ENCODE measurements at regions not wholly inside any gene's neighbourhood (a gene's known extent, or its start where the extent isn't known, plus 50 kb on each side); places are given as distances from the start of the nearest gene placed in this dataset.

GRCh38 chr3:87410110-87410509, 133.7 kb upstream of the POU1F1 start:
- Histone ChIP-seq H3K4me3 (ENCODE audit: low read depth, low read length) (no peak overlapping the region), H3K27ac (ENCODE audit: low read depth) (no peak overlapping the region), H3K4me1 (ENCODE audit: insufficient read depth) (no peaks in the 10 kb centered on the region), H3K36me3 (ENCODE audit: insufficient read depth) (no peaks in the 10 kb centered on the region)
- no peak for DNase-seq (ENCODE audit: extremely low spot score)

GRCh38 chr3:87398168-87398801, 121.9 kb upstream of the POU1F1 start:
- Histone ChIP-seq H3K36me3 (ENCODE audit: insufficient read depth) (no peaks in the 10 kb centered on the region), H3K4me1 (ENCODE audit: insufficient read depth) (no peaks in the 10 kb centered on the region), H3K4me3 (ENCODE audit: low read depth, low read length) (no peak overlapping the region), H3K27ac (ENCODE audit: low read depth) (no peak overlapping the region)
- 57% methylated on average over 4 of the region's 4 CpGs for WGBS
- DNase-seq (ENCODE audit: extremely low spot score): no peak

- H3K4me3 ChIP-seq (ENCODE audit: low read depth, low read length): no peak overlapping the region
- no peaks in the 10 kb centered on the region for H3K36me3 ChIP-seq (ENCODE audit: insufficient read depth)
- H3K27ac ChIP-seq (ENCODE audit: low read depth): no peak overlapping the region
- DNase-seq (ENCODE audit: extremely low spot score): no peak
- H3K4me1 ChIP-seq (ENCODE audit: insufficient read depth): no peaks in the 10 kb centered on the region
- 71% methylated on average over 2 of the region's 2 CpGs for WGBS
These were observed 120.8 kb upstream of the POU1F1 start for GRCh38 chr3:87397211-87397610.

GRCh38 chr3:87390821-87391220, 114.4 kb upstream of the POU1F1 start:
- H3K4me1 ChIP-seq (ENCODE audit: insufficient read depth): no peaks in the 10 kb centered on the region
- no peak for DNase-seq (ENCODE audit: extremely low spot score)
- H3K4me3 ChIP-seq (ENCODE audit: low read depth, low read length): no peak overlapping the region
- H3K27ac ChIP-seq (ENCODE audit: low read depth): no peak overlapping the region
- WGBS: 85% methylated on average over 3 of the region's 3 CpGs
- no peaks in the 10 kb centered on the region for H3K36me3 ChIP-seq (ENCODE audit: insufficient read depth)

- Histone ChIP-seq H3K4me1 (ENCODE audit: insufficient read depth) (no peaks in the 10 kb centered on the region), H3K27ac (ENCODE audit: low read depth) (no peak overlapping the region), H3K36me3 (ENCODE audit: insufficient read depth) (no peaks in the 10 kb centered on the region), H3K4me3 (ENCODE audit: low read depth, low read length) (no peak overlapping the region)
- WGBS: 59% methylated on average over 4 of the region's 4 CpGs
- no peak for DNase-seq (ENCODE audit: extremely low spot score)
These were observed 114.0 kb upstream of the POU1F1 start for GRCh38 chr3:87390353-87390752.

GRCh38 chr3:87375231-87375682, 98.9 kb upstream of the POU1F1 start:
- DNase-seq (ENCODE audit: extremely low spot score): no peak
- Histone ChIP-seq H3K27ac (ENCODE audit: low read depth) (no peak overlapping the region), H3K4me3 (ENCODE audit: low read depth, low read length) (no peak overlapping the region), H3K4me1 (ENCODE audit: insufficient read depth) (no peaks in the 10 kb centered on the region), H3K36me3 (ENCODE audit: insufficient read depth) (no peaks in the 10 kb centered on the region)
- WGBS: 97% methylated on average over 30 of the region's 30 CpGs

GRCh38 chr3:87370007-87370406, 93.6 kb upstream of the POU1F1 start:
- no peak overlapping the region for H3K27ac ChIP-seq (ENCODE audit: low read depth)
- no peaks in the 10 kb centered on the region for H3K36me3 ChIP-seq (ENCODE audit: insufficient read depth)
- WGBS: 12% methylated on average over 1 of the region's 1 CpG
- H3K4me3 ChIP-seq (ENCODE audit: low read depth, low read length): no peak overlapping the region
- H3K4me1 ChIP-seq (ENCODE audit: insufficient read depth): no peaks in the 10 kb centered on the region
- no peak for DNase-seq (ENCODE audit: extremely low spot score)

- Histone ChIP-seq H3K4me3 (ENCODE audit: low read depth, low read length) (no peak overlapping the region), H3K27ac (ENCODE audit: low read depth) (no peak overlapping the region), H3K36me3 (ENCODE audit: insufficient read depth) (no peaks in the 10 kb centered on the region), H3K4me1 (ENCODE audit: insufficient read depth) (no peaks in the 10 kb centered on the region)
- DNase-seq (ENCODE audit: extremely low spot score): no peak
- WGBS: 27% methylated on average over 1 of the region's 1 CpG
These were observed 91.4 kb upstream of the POU1F1 start for GRCh38 chr3:87367736-87368135.

- no peaks in the 10 kb centered on the region for H3K36me3 ChIP-seq (ENCODE audit: insufficient read depth)
- no peak for DNase-seq (ENCODE audit: extremely low spot score)
- no peaks in the 10 kb centered on the region for H3K4me1 ChIP-seq (ENCODE audit: insufficient read depth)
- H3K4me3 ChIP-seq (ENCODE audit: low read depth, low read length): no peak overlapping the region
- WGBS: 59% methylated on average over 2 of the region's 2 CpGs
- H3K27ac ChIP-seq (ENCODE audit: low read depth): no peak overlapping the region
These were observed 87.3 kb upstream of the POU1F1 start for GRCh38 chr3:87363721-87364120.

- no peaks in the 10 kb centered on the region for H3K36me3 ChIP-seq (ENCODE audit: insufficient read depth)
- H3K4me3 ChIP-seq (ENCODE audit: low read depth, low read length): no peak overlapping the region
- no peak overlapping the region for H3K27ac ChIP-seq (ENCODE audit: low read depth)
- no peak for DNase-seq (ENCODE audit: extremely low spot score)
- no peaks in the 10 kb centered on the region for H3K4me1 ChIP-seq (ENCODE audit: insufficient read depth)
- 76% methylated on average over 1 of the region's 1 CpG for WGBS
These were observed 85.6 kb upstream of the POU1F1 start for GRCh38 chr3:87361956-87362355.

GRCh38 chr3:87361271-87361670, 84.9 kb upstream of the POU1F1 start:
- H3K36me3 ChIP-seq (ENCODE audit: insufficient read depth): no peaks in the 10 kb centered on the region
- no peak overlapping the region for H3K27ac ChIP-seq (ENCODE audit: low read depth)
- no peak overlapping the region for H3K4me3 ChIP-seq (ENCODE audit: low read depth, low read length)
- H3K4me1 ChIP-seq (ENCODE audit: insufficient read depth): no peaks in the 10 kb centered on the region
- DNase-seq (ENCODE audit: extremely low spot score): no peak

- H3K4me1 ChIP-seq (ENCODE audit: insufficient read depth): no peaks in the 10 kb centered on the region
- no peak overlapping the region for H3K4me3 ChIP-seq (ENCODE audit: low read depth, low read length)
- DNase-seq (ENCODE audit: extremely low spot score): no peak
- no peak overlapping the region for H3K27ac ChIP-seq (ENCODE audit: low read depth)
- H3K36me3 ChIP-seq (ENCODE audit: insufficient read depth): no peaks in the 10 kb centered on the region
- 83% methylated on average over 2 of the region's 2 CpGs for WGBS
These were observed 83.4 kb upstream of the POU1F1 start for GRCh38 chr3:87359826-87360225.

GRCh38 chr3:87359025-87359424, 82.6 kb upstream of the POU1F1 start:
- 57% methylated on average over 4 of the region's 4 CpGs for WGBS
- no peak for DNase-seq (ENCODE audit: extremely low spot score)

GRCh38 chr3:87358066-87358465, 81.7 kb upstream of the POU1F1 start:
- no peak for DNase-seq (ENCODE audit: extremely low spot score)
- 79% methylated on average over 2 of the region's 2 CpGs for WGBS
- Histone ChIP-seq H3K27ac (ENCODE audit: low read depth) (no peak overlapping the region), H3K36me3 (ENCODE audit: insufficient read depth) (no peaks in the 10 kb centered on the region), H3K4me1 (ENCODE audit: insufficient read depth) (no peaks in the 10 kb centered on the region), H3K4me3 (ENCODE audit: low read depth, low read length) (no peak overlapping the region)

More at GRCh38 chr3:87359025-87359424, 82.6 kb upstream of the POU1F1 start:
- Histone ChIP-seq H3K27ac (ENCODE audit: low read depth) (no peak overlapping the region), H3K4me3 (ENCODE audit: low read depth, low read length) (no peak overlapping the region), H3K4me1 (ENCODE audit: insufficient read depth) (no peaks in the 10 kb centered on the region), H3K36me3 (ENCODE audit: insufficient read depth) (no peaks in the 10 kb centered on the region)

- Histone ChIP-seq H3K4me3 (ENCODE audit: low read depth, low read length) (no peak overlapping the region), H3K4me1 (ENCODE audit: insufficient read depth) (no peaks in the 10 kb centered on the region), H3K36me3 (ENCODE audit: insufficient read depth) (no peaks in the 10 kb centered on the region), H3K27ac (ENCODE audit: low read depth) (no peak overlapping the region)
- no peak for DNase-seq (ENCODE audit: extremely low spot score)
These were observed 78.0 kb upstream of the POU1F1 start for GRCh38 chr3:87354398-87354797.
